HUES6 (cell line): ENCODE measurements at regions not wholly inside any gene's neighbourhood (a gene's known extent, or its start where the extent isn't known, plus 50 kb on each side); places are given as distances from the start of the nearest gene placed in this dataset.
"Not testable (repeated sequence)": the region's sequence is repeated elsewhere in the genome, so short reads cannot be mapped to it uniquely, and the experiment has no call there.

Experiments
- H3K27ac ChIP-seq: 2 replicates; pipeline ENCODE4 v1.7.0; 2013; ENCODE audit warnings: low read depth, mild to moderate bottlenecking, low read length, inconsistent platforms
- H3K27me3 ChIP-seq: 2 replicates; pipeline ENCODE4 v1.6.1; 2013; ENCODE audit warnings: low read length; ENCODE audit not compliant: control insufficient read depth, insufficient read depth
- H3K36me3 ChIP-seq: 2 replicates; pipeline ENCODE4 v1.6.1; 2013; ENCODE audit warnings: low read length; ENCODE audit not compliant: control insufficient read depth, insufficient read depth
- H3K4me1 ChIP-seq: 2 replicates; pipeline ENCODE4 v1.6.1; 2013; ENCODE audit warnings: low read length; ENCODE audit not compliant: control insufficient read depth, insufficient read depth
- H3K4me3 ChIP-seq: 2 replicates; pipeline ENCODE4 v1.5.1; 2013; ENCODE audit warnings: low read depth, low read length
- H3K9ac ChIP-seq: one replicate; pipeline ENCODE4 v1.6.1; 2013; ENCODE audit warnings: mild to moderate bottlenecking, low read length
- H3K9me3 ChIP-seq: 2 replicates; pipeline ENCODE4 v1.6.1; 2013; ENCODE audit warnings: low read depth, low read length; ENCODE audit not compliant: control insufficient read depth, insufficient read depth

GRCh38 chrX:99001286-99001685 is 1408.8 kb downstream of the PCDH19 start:
- Histone ChIP-seq H3K4me3 (no peak overlapping the region), H3K9me3 (0 out of 2 replicates have a peak, but pooled peaks cover 15% of the 10 kb centered on the region), H3K4me1 (peaks cover 8% of the 10 kb centered on the region; the same call in 1 of the 2 replicates), H3K27me3 (no peaks in the 10 kb centered on the region), H3K27ac (0 out of 2 replicates have a peak overlapping the region, but pooled peaks have one; percentile 11), H3K36me3 (no peaks in the 10 kb centered on the region), H3K9ac (no peak overlapping the region)

GRCh38 chrX:98962996-98963395 is 1447.1 kb downstream of the PCDH19 start:
- no peak overlapping the region for H3K4me3 ChIP-seq
- peak overlapping the region; percentile 49 for H3K27ac ChIP-seq
- H3K27me3 ChIP-seq = no peaks in the 10 kb centered on the region
- no peaks in the 10 kb centered on the region for H3K36me3 ChIP-seq
- no peak overlapping the region for H3K9ac ChIP-seq
- H3K9me3 ChIP-seq = no peaks in the 10 kb centered on the region
- peaks cover 27% of the 10 kb centered on the region for H3K4me1 ChIP-seq

GRCh38 chrX:98956014-98956413 is 1454.1 kb downstream of the PCDH19 start:
- peaks cover 8% of the 10 kb centered on the region; the same call in 1 of the 2 replicates for H3K9me3 ChIP-seq
- no peaks in the 10 kb centered on the region for H3K27me3 ChIP-seq
- no peak overlapping the region for H3K4me3 ChIP-seq
- no peak overlapping the region for H3K27ac ChIP-seq
- H3K9ac ChIP-seq = no peak overlapping the region
- no peaks in the 10 kb centered on the region for H3K36me3 ChIP-seq
- H3K4me1 ChIP-seq = no peaks in the 10 kb centered on the region

- no peak overlapping the region for H3K27ac ChIP-seq
- peaks cover 5% of the 10 kb centered on the region for H3K4me1 ChIP-seq
- H3K4me3 ChIP-seq = no peak overlapping the region
- no peaks in the 10 kb centered on the region for H3K27me3 ChIP-seq
- no peaks in the 10 kb centered on the region for H3K9me3 ChIP-seq
- H3K9ac ChIP-seq = no peak overlapping the region
- H3K36me3 ChIP-seq = no peaks in the 10 kb centered on the region
Observed at GRCh38 chrX:98939456-98939855, 1470.6 kb downstream of the PCDH19 start.

- H3K4me3 ChIP-seq = no peak overlapping the region
- no peak overlapping the region for H3K27ac ChIP-seq
- no peaks in the 10 kb centered on the region for H3K27me3 ChIP-seq
- H3K9ac ChIP-seq = no peak overlapping the region
- no peaks in the 10 kb centered on the region for H3K36me3 ChIP-seq
- 0 out of 2 replicates have a peak, but pooled peaks cover 5% of the 10 kb centered on the region for H3K9me3 ChIP-seq
- H3K4me1 ChIP-seq = no peaks in the 10 kb centered on the region
Observed at GRCh38 chrX:98931216-98931615, 1478.9 kb downstream of the PCDH19 start.

GRCh38 chrX:98924511-98924910 is 1485.6 kb downstream of the PCDH19 start:
- no peaks in the 10 kb centered on the region for H3K27me3 ChIP-seq
- no peaks in the 10 kb centered on the region for H3K4me1 ChIP-seq
- no peaks in the 10 kb centered on the region for H3K36me3 ChIP-seq
- H3K4me3 ChIP-seq = no peak overlapping the region
- no peak overlapping the region for H3K9ac ChIP-seq
- H3K27ac ChIP-seq = no peak overlapping the region
- peaks cover 10% of the 10 kb centered on the region; the same call in 1 of the 2 replicates for H3K9me3 ChIP-seq

- Histone ChIP-seq H3K36me3 (no peaks in the 10 kb centered on the region), H3K4me1 (peaks cover 6% of the 10 kb centered on the region), H3K27ac (no peak overlapping the region), H3K4me3 (no peak overlapping the region), H3K9me3 (no peaks in the 10 kb centered on the region), H3K9ac (no peak overlapping the region), H3K27me3 (no peaks in the 10 kb centered on the region)
Observed at GRCh38 chrX:98897191-98897590, 1512.9 kb downstream of the PCDH19 start.

- not testable (repeated sequence) for H3K9me3 ChIP-seq, H3K27ac ChIP-seq, H3K4me1 ChIP-seq, H3K36me3 ChIP-seq, H3K4me3 ChIP-seq, H3K27me3 ChIP-seq, H3K9ac ChIP-seq
Observed at GRCh38 chrX:98850639-98851038, 1559.4 kb downstream of the PCDH19 start.
